Fibroblast of skin of left quadriceps (primary cell): ENCODE measurements at regions not wholly inside any gene's neighbourhood (a gene's known extent, or its start where the extent isn't known, plus 50 kb on each side); places are given as distances from the start of the nearest gene placed in this dataset.
"Not testable (repeated sequence)": the region's sequence is repeated elsewhere in the genome, so short reads cannot be mapped to it uniquely, and the experiment has no call there.

Experiments
- DNase-seq, 2 experiments: peaks; one replicate each; pipeline ENCODE4 v3.0.0-alpha.2; 2013; ENCODE audit warnings: low read depth in 2 of 2

DNA sequence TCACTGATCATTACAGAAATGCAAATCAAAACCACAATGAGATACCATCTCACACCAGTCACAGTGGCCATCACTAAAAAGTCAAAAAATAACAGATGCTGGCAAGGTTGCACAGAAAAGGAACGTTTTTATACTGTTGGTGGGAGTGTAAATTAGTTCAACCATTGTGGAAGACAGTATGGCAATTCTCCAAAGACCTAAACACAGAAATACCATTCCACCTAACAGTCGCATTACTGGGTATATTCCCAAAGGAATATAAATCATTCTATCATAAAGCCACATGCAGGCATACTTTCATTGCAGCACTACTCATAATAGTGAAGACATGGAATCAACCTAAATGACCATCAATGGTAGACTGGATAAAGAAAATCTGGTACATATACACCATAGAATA, 83.2 kb upstream of the ARID5B start:
- DNase-seq = not testable (repeated sequence)

DNA sequence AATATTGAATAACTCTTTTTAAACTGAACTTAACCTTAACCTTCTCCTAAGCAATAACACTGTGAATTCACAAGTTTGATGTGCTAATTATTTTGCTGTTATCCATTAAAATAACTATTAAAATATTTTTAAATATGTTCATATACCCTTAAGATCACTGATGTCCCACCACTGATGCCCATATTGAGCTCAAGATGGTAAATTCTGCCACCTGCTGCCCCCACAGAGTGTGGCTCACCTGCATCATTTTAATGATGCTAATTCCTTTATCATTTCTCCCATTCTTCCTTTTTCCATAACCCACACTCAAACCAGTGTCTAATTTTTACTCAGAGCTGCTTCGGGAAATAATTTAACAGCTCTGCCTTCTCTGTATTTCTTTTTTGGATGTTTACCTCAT, 82.3 kb upstream of the ARID5B start:
- DNase-seq = no peak

DNA sequence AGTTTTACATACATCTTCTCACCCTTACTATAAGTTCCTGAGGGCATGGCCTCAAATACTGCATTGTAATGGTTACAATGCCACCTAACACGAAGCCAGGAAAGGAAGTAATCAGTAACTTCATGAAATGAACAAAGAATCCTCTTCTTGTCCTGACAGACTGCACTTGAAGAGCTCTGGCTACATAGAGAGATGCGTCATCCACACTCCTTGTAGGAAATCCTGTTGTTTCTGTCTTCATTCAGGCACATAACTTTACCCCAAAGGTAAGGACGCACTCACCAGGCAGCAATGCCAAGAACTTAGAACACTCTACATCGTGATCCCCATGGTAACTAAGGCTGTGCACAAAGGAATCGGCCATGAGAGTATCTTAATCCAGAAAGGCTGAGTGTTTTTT, 80.3 kb upstream of the ARID5B start:
- DNase-seq = no peak

DNA sequence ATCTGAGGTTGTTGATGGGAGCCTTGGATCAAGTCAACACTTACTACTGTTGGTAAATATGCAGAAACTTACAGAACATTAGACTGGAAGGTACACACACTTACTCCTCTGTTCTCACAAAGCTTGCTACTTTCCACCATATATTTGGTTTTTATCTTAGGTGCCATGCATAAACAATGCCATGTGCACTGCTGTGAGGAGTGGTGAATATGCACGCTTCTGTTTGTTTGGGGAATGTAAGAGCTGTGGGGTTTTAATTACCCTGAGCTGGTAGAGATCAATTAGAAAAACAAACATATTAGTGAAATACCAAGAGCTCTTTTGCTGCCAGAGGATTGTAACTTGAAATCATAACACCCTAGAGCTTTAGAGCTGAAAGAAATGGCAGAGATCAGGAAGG, 79.8 kb upstream of the ARID5B start:
- DNase-seq = no peak

DNA sequence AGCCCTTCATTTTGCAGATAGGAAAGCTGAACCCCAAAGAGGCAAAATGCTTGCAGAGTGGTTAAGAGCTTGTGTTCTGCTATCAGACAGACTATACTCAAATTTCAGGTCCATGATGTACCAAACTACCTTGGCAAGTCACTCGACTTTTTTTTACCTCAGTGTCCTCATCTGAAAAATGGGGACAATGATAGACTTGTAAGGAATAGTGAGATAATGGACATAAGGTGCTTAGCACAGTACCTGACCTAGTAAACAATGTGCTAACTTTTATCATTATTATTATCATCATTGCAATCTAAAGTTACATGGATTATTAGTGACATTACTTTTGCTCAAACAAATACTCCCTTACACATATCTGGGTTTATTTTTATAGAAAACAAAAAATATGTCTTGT, 79.4 kb upstream of the ARID5B start:
- no peak for DNase-seq

DNA sequence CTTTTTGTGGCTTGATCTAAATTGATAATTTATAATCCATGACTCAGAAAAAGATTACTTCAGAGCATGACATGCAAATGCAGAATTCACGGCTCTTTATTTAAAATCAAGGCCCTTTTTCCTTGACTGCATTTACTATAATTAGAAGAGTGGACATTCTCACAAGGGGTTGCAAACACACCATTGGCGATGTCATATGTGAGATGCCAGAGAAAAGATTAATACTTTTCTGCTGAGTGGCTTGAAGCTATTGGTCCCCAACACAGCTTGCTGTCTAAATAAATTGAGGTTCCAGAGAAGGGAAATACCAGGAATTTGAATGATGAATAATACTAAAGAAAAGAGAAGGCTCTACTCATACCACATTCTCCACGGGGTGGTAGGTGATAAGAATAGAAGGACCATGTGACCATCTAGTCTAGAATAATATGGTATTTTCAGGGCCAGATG, 78.7 kb upstream of the ARID5B start:
- DNase-seq = peak in 1 of 2 experiments; percentile 44

DNA sequence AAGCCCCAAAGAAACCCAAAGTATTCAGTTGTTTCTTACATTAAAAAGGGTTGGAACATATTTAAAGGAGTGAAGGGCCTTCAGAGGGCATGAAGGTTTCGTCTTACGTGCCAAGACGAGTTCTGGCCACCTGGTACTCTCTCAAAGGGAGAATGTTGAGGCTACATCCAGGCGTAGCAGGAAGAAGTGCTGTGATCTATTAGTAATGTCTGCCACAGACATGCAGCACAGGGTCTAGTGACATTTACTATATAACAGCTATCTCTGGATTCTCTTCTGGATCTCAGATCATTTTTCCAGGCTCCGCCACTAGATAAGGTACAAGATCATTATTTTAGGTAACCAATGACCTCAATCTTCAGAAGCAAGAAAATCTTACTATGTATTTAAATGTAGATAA, 76.5 kb upstream of the ARID5B start:
- DNase-seq = no peak

DNA sequence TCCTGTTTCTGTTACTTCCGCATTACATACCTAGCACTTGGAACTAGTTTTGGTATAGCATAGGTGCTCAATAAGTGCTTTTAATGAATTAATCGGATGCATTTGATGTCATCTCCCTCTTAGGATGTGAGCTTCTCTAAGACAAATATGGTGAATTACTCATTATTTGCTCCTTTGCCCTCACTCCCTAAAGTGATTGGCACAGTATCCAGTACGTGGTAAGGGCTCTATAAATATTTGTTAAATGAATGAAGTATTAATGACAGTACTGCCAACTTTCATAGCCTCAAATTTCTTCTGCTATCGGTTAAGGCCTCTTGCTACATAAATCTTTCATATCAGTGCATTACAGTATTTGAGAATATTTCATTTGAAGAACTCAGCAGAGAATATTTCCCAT, 75.9 kb upstream of the ARID5B start:
- DNase-seq = no peak

DNA sequence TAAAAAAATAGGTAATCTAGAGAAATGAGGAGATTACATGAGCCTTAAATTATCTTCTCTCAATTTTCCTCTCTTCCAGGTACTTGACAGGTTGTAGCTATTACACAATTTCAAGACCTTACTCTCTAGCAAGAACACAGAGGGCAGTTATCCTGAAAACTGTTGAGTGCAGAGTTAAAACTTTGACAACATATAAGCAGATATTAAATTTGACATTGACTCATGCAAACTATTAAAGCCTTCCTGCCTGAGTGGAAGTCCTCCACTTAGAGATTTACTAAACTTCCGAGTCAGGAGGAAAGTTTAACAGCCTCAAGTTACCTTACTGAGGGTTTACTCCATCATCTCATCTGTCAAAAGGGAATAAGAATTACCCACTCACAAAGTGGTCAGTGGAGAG, 73.5 kb upstream of the ARID5B start:
- DNase-seq = no peak

DNA sequence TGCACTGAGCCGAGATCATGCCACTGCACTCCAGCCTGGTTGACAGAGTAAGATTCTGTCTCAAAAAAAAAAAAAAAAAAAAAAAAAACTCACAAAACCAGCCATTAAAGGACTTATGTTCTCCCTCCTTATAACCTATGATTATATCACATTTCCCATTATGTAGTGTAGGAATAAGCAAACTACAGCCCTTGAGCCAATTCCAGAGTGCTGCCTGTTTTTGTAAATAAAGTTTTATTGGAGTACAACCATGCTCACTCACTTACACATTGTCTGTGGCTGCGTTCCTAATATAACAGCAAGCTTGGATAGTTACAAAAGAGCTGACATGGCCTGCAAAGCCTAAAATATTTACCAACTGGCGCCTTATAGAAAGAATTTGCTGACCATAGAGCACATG, 72.7 kb upstream of the ARID5B start:
- DNase-seq = no peak

DNA sequence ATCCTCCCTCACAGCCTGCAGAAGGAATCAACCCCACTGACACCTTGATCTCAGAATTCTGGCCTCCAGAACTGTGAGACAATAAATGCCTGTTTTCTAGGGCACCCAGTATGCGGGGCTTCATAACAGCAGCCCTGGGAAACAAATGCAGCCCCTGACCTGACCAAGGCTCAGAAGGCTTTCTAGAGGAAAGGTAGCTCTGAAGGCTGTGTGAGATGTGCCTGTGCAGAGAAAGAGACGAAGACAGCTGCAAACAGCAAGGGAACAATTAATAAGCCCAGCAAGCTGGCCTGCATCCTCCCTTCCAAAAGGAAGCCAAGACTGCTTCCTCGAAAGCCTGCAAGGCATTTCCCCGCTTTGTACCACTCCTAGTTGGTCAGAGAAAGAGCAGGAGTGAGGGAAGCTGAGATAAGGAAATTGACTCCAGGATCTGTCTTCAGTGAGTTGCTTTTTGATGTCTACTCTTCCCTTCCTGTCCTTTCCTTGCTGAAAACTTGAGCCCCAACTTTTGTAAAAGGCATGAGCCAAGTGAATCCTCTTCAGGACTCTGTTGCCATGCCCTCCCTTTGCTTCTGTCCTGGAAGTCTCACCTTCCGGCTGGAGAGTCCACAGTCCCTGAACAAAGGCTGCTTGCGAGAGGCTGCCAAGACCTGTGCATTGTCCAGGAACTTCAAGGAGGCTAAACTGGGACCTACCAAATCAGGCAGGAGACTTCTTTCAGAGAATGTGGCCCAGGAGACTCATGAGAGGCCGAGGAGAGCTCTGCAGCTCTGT, 71.2 kb upstream of the ARID5B start:
- no peak for DNase-seq

DNA sequence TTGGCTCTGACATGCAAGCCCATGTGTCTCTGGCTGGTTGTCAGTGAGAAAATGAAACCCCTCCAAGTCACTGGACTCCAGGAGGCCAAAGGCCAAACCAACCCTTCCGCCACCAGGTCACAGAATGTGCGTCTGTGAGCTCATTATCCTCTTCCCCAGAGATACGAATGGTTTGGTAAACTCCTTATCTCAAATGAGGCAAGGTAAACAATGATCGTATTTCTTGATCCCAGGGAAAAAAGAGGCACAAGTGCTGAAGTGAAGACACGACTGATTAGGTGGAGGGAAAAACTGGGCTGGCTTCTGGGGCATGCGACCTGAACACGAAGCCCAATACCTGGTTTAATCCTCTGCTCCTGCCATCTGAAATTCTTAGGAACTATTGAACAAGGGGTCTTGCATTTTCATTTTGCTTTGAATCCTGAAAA, 70.6 kb upstream of the ARID5B start:
- no peak for DNase-seq

DNA sequence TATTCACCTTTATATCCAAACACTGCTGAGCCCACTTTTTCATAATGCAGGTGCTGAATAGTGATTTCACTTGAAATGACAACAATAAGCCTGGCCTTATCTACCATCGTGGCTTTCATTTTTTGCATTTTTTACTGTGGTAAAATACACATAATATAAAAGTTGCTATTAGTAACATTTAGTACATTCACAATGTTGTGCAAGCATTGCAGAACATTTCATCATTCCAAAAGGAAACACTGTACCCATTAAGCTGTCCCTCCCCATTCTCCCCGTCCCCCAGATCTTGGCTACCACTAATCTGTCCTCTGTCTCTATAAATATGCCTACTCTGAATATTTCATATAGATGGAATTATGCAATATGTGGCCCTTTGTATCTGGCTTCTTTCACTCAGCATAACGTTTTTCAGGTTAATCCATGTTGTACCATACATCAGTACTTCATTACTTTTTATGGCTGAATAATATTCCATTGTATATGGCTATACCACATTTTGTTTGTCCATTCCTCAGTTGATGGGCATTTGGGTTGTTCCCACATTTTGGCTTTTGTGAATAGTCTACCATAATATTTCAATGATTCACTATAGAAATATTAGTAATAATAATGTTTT, 68.5 kb upstream of the ARID5B start:
- DNase-seq = peak in 1 of 2 experiments; percentile 28

DNA sequence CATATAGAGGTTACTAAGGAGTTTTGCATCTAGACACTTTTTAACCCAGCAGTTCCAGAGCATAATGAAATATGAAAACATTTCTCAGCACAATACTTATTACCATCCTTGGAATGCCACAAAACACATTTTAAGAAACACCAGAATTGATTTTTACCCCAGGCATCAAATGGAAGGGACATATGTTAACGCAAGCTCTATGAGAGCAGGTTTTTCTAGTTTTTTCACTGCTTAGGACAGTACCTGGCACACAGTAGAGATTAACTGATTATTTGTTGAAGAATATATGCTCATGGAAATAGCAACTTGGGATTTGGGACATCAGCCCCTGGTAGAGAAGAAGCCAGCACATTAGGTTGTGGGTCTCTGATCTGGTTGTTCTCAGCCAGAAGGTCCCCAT, 67.0 kb upstream of the ARID5B start:
- no peak for DNase-seq

DNA sequence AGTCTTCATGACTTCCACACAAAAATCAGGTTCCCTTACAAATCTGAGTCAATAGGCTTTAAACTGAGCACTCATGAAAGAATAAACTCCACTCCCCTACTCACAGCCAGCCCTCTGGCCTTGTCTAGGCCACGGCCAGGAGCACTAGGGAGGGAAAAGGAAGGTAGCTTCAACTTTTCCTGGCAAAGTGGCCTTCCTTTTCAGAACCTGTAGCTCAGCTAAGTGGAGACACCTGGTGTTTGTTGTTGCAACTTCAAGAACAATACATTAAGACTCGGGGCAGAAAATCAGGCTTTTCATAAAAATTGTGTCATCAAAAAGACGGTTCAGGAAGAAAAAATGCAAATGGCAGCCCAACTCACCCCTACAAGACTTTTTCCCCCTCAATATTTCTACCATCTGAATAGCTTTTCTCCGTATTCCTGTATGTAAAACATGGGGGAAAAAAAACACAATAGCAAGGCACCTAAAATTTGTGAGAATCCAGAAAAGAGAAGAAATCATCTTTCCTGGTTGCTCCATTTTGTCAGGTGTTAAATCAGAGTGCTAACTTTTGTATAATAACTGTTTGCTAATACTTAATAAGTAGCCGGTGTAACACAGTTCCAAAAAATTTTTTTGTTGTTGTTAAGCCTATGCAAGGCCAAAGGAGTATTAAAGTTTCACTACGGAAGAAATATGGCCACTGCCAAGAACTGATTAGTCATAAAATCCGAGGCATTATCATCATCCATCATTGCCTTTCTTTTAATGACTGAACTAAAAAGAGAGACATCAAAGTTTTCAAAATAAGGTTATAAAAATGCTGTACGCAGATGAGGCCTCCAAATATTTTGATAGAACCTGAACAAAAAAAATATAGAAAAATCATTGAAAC, 66.2 kb upstream of the ARID5B start:
- DNase-seq = peak in 1 of 2 experiments; percentile 68

DNA sequence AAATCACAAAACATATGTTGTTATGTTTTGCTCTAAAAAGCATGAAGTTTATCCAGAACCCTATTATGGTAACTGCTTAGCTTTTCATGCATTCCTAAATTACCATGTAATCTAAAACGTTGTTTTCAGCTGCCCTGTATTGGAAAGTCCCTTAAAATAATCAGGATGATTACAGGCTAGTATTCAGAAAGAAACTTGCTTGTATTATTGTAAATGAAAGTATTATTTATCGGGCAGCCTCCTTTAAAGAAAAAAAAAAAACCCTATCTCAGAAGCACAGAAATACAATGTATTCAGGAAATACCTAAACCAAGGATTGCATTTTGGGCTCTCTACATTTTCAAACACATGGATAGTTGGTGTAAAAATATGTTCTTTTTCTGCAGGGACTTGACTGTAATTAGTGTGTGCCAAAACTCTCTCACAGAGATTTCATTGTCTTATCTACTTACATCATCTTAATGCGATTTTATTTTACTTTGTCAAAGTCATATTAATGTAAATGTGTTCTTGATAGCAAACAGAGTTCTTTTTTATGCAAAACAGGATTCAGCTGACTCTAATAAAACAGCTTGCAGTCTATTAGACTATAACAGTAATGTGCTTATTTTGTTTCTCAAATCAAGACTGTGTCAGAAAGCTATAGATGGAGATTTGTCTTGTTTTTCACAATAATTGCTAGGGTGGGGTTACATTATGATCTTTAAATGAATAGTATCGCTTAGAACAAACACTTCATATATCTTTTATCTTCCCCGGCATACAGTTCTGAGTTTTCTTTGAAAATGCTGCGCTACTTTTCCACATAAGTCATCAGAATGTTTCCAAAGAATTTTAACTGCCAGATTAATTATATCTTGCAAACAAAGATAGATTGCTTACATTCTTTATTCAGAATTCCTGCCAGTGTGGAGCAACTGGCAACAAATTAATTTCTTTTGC, 65.3 kb upstream of the ARID5B start:
- peak in 1 of 2 experiments; percentile 35 for DNase-seq

DNA sequence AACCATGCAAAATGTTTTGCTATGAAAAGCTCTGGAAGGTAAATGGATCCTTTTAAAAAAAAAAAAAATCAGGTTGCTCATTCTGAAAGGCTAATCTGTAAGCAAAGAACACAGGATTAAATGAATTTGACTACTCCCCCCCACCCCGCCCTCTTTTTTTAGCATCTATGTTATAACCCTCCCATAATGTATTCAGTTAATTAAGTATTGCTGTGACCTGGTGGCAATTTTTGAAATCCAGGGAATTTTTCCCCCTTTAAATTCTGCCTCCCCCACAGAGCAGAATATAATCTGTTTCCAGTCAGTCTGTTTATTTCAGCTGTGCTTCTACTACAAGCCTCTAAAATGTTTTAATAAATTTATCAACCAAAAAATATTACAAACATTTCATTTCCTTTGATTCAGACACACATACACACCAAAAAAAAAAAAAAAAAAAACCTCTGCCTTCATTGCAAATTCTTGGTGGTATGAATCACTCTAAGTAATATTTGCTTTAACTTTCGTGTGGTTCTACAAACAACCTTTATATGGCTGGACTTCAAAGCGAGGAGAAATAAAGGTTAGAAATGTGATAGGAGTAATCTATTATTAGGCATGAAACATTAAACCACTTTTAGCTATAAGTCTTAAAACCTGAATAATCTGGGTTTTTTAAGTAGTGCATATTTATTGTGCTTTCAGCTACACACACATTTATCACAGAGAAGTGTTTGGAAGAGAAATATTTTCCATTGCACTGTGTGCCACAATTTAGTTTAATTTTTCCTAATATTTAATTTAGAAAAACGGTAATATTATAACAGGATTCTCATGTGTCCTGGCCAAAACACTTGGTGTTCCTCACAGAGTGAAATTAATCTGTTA, 64.4 kb upstream of the ARID5B start:
- peak in 1 of 2 experiments; percentile 52 for DNase-seq

DNA sequence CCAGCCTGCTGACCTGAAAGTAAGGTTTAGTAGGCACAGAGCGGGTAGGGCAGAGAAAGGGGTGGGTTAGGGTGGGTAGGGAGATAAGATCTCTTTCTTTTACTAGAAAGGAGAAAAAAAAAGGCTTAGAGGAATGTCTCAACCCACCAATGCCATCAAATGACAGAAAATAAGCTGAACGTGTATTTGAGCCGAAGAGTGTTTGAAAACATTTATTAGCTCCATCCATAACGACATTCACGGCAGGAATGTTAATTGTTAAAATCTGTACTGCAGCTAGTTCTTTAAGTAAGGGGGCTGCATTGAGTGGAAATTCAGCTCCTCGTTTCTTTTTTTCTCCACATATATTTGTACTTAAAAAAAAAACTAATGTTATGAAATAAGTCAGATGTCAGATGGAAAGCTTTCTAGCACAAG, 63.7 kb upstream of the ARID5B start:
- DNase-seq = peak; percentile 69 to 74

DNA sequence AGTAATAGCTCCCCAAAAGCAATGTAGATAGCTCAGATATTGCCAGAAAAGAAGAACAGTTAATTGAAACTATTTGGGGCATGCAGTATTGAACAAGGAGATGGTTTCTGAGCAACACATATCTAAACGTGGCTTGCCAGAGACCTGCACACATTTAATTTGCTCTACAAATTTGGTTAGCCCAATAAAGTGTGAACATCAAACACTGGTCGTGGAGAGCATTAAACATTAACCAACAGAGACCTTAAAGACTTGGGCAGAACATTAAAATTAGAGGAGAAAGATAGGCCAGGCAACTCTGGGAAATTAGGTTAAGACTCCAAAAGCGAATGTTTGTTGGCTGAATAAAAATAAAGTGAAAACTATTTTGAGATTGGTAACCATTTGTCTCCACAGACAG, 61.6 kb upstream of the ARID5B start:
- no peak for DNase-seq

DNA sequence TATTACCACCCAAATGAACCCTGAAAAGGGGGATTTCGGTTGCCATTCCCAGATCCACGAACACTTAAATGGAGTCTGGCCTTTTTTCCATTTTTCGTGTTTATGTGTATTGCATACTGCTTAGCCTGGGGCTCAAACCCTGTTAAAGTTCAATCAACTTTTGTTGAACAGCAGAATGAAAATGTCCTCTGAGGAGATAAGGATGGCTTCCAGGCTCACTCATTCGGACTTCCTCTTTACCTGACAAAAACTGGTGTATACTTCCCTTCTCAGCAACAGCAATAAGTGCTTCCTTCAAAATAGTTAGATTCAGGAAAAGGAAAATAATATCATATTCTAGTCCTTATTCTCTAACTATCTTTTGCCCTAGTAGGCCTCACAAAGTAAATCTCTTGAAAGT, 61.1 kb upstream of the ARID5B start:
- DNase-seq = no peak
